H1 (cell line): ENCODE measurements at regions not wholly inside any gene's neighbourhood (a gene's known extent, or its start where the extent isn't known, plus 50 kb on each side); places are given as distances from the start of the nearest gene placed in this dataset.

Experiments used
- CTCF ChIA-PET: fragments of 300-600 bp; sonication (Branson Sonifier 250); formaldehyde crosslinking; loops from one replicate; lab custom pipeline; 2021; ENCODE audit not compliant: partially characterized antibody; lab: Charles Lee
- POLR2A ChIA-PET: fragments of 300-600 bp; sonication (Branson Sonifier 250); formaldehyde crosslinking; loops from one replicate; lab custom pipeline; 2021; ENCODE audit warnings: inconsistent platforms; ENCODE audit not compliant: partially characterized antibody; lab: Charles Lee
- DNase-seq, 2 experiments: peaks; one replicate each; pipeline versions ENCODE4 v3.0.0 to v3.0.0-alpha.2; 2010 to 2022; ENCODE audit warnings: low spot score in 2 of 2, low read depth in 1 of 2, mixed read lengths in 1 of 2
- FAIRE-seq: peaks from 2 replicates; lab custom pipeline; 2011; peaks lifted over from hg19 to GRCh38; lab: Jason Lieb, UNC
- H2AFZ ChIP-seq: 2 replicates; pipeline ENCODE4 v1.8.1; 2012; ENCODE audit warnings: low read length, inconsistent platforms
- H2AK5ac ChIP-seq: 2 replicates; pipeline ENCODE4 v1.6.1; 2013; ENCODE audit warnings: low read depth, low read length
- H2BK120ac ChIP-seq: replicated peaks from 2 replicates; pipeline ENCODE3; 2013; ENCODE audit warnings: low read depth, low read length, inconsistent platforms
- H2BK12ac ChIP-seq: 2 replicates; pipeline ENCODE4 v1.6.1; 2013; ENCODE audit warnings: low read depth, low read length
- H2BK15ac ChIP-seq: 2 replicates; pipeline ENCODE4 v1.6.1; 2013; ENCODE audit warnings: low read length
- H2BK20ac ChIP-seq: 2 replicates; pipeline ENCODE4 v1.6.1; 2013; ENCODE audit warnings: low read length
- H2BK5ac ChIP-seq: 2 replicates; pipeline ENCODE4 v1.6.1; 2013; ENCODE audit warnings: low read depth, low read length
- H3K14ac ChIP-seq: 2 replicates; pipeline ENCODE4 v1.6.1; 2013; ENCODE audit warnings: inconsistent platforms; ENCODE audit not compliant: insufficient read length
- H3K18ac ChIP-seq: 2 replicates; pipeline ENCODE4 v1.6.1; 2013; ENCODE audit warnings: low read length; ENCODE audit errors: extremely low read depth
- H3K23ac ChIP-seq: 2 replicates; pipeline ENCODE4 v1.6.1; 2013; ENCODE audit warnings: inconsistent platforms; ENCODE audit not compliant: insufficient read length
- H3K23me2 ChIP-seq: 2 replicates; pipeline ENCODE4 v1.6.1; 2013; ENCODE audit warnings: low read depth, low read length
- H3K27ac ChIP-seq: 2 replicates; pipeline ENCODE4 v1.6.1; 2011; ENCODE audit warnings: low read depth, low read length, inconsistent platforms
- H3K27me3 ChIP-seq, 4 experiments: replicated peaks in 1 of 4; 1 replicate in 1 of 4; 2 replicates in 3 of 4; pipeline versions ENCODE4 v1.6.1 to v1.8.1; 2011 to 2013; ENCODE audit warnings: low read length in 3 of 4, mild to moderate bottlenecking in 3 of 4, inconsistent platforms in 2 of 4, mixed read lengths in 2 of 4, moderate library complexity in 1 of 4; ENCODE audit not compliant: control insufficient read depth in 3 of 4, insufficient read depth in 3 of 4; ENCODE audit errors: extremely low read depth in 1 of 4
- H3K36me3 ChIP-seq, 4 experiments: 2 replicates each; pipeline versions ENCODE4 v1.6.1 to v1.8.1; 2011 to 2013; ENCODE audit warnings: mild to moderate bottlenecking in 4 of 4, low read length in 3 of 4, moderate library complexity in 2 of 4, control low read depth in 1 of 4, inconsistent platforms in 1 of 4; ENCODE audit not compliant: insufficient read depth in 4 of 4, control insufficient read depth in 2 of 4
- H3K4ac ChIP-seq: replicated peaks from 2 replicates; pipeline ENCODE3; 2013; ENCODE audit warnings: low read length, low read depth, mixed read lengths, inconsistent platforms; ENCODE audit not compliant: insufficient read length
- H3K4me1 ChIP-seq, 4 experiments: replicated peaks in 1 of 4; 1 replicate in 1 of 4; 2 replicates in 3 of 4; pipeline versions ENCODE4 v1.6.1 to v1.8.1; 2011 to 2013; ENCODE audit warnings: low read length in 3 of 4, inconsistent platforms in 2 of 4, mixed read lengths in 1 of 4; ENCODE audit not compliant: insufficient read depth in 4 of 4, control insufficient read depth in 3 of 4
- H3K4me2 ChIP-seq, 2 experiments: 2 replicates each; pipeline versions ENCODE4 v1.6.1 to v1.8.1; 2011 to 2013; ENCODE audit warnings: low read depth in 2 of 2, low read length in 2 of 2, control low read depth in 1 of 2, inconsistent platforms in 1 of 2, mild to moderate bottlenecking in 1 of 2; ENCODE audit not compliant: insufficient read depth in 1 of 2
- H3K4me3 ChIP-seq, 4 experiments: fragments of 200-600, 300-600 bp in 1 of 4; sonication (generic), shearing (Covaris generic), sonication (Bioruptor Twin) in 1 of 4; 2 replicates each; pipeline versions ENCODE4 v1.5.1 to v1.8.1; 2011 to 2016; ENCODE audit warnings: low read length in 4 of 4, low read depth in 3 of 4, control low read depth in 2 of 4, inconsistent platforms in 2 of 4, mild to moderate bottlenecking in 2 of 4, mixed read lengths in 1 of 4, moderate library complexity in 1 of 4; ENCODE audit not compliant: insufficient read depth in 2 of 4; ENCODE audit errors: extremely low read depth in 1 of 4
- H3K56ac ChIP-seq: replicated peaks from 2 replicates; pipeline ENCODE3; 2013; ENCODE audit warnings: low read depth, mild to moderate bottlenecking, mixed read lengths, low read length, inconsistent platforms; ENCODE audit not compliant: insufficient read length
- H3K79me1 ChIP-seq: 2 replicates; pipeline ENCODE4 v1.6.1; 2013; ENCODE audit warnings: low read depth, low read length, control low read depth
- H3K79me2 ChIP-seq, 2 experiments: 2 replicates each; pipeline versions ENCODE4 v1.6.1 to v1.8.1; 2012 to 2013; ENCODE audit warnings: low read length in 2 of 2, mild to moderate bottlenecking in 2 of 2, inconsistent platforms in 1 of 2; ENCODE audit not compliant: insufficient read depth in 2 of 2, control insufficient read depth in 1 of 2
- H3K9ac ChIP-seq, 4 experiments: replicated peaks in 1 of 4; 1 replicate in 1 of 4; 2 replicates in 3 of 4; pipeline versions ENCODE4 v1.6.1 to v1.8.1; 2011 to 2013; ENCODE audit warnings: low read depth in 3 of 4, low read length in 3 of 4, control low read depth in 2 of 4, mild to moderate bottlenecking in 2 of 4, moderate library complexity in 2 of 4, inconsistent platforms in 1 of 4; ENCODE audit errors: extremely low read depth in 1 of 4
- H3K9me3 ChIP-seq, 2 experiments: 2 replicates each; pipeline versions ENCODE4 v1.6.1 to v1.8.1; 2012 to 2013; ENCODE audit warnings: mild to moderate bottlenecking in 2 of 2, moderate library complexity in 2 of 2, control low read depth in 1 of 2, inconsistent platforms in 1 of 2, low read depth in 1 of 2, low read length in 1 of 2, mixed read lengths in 1 of 2; ENCODE audit not compliant: insufficient read depth in 2 of 2
- H4K20me1 ChIP-seq, 2 experiments: replicated peaks in 1 of 2; 2 replicates each; pipeline versions ENCODE3 to v1.8.1; 2011 to 2013; ENCODE audit warnings: inconsistent platforms in 2 of 2, low read length in 2 of 2, mild to moderate bottlenecking in 1 of 2; ENCODE audit not compliant: insufficient read depth in 2 of 2, control insufficient read depth in 1 of 2
- H4K5ac ChIP-seq: 2 replicates; pipeline ENCODE4 v1.6.1; 2013; ENCODE audit warnings: low read length, low read depth, mixed read lengths, inconsistent platforms; ENCODE audit not compliant: insufficient read length
- H4K8ac ChIP-seq: 2 replicates; pipeline ENCODE4 v1.8.0; 2013; ENCODE audit warnings: mild to moderate bottlenecking, moderate library complexity, low read length, inconsistent platforms; ENCODE audit not compliant: insufficient read depth; ENCODE audit errors: extremely low read depth
- H4K91ac ChIP-seq: replicated peaks from 2 replicates; pipeline ENCODE3; 2013; ENCODE audit warnings: low read length, mixed read lengths, inconsistent platforms; ENCODE audit not compliant: insufficient read length
- BACH1 ChIP-seq: IDR thresholded peaks from 2 replicates; pipeline ENCODE4 v1.6.1; 2012; ENCODE audit warnings: low read length, improper control_type of control experiment
- BRCA1 ChIP-seq: IDR thresholded peaks from 2 replicates; pipeline ENCODE4 v1.6.1; 2012; ENCODE audit warnings: low read depth, low read length, improper control_type of control experiment
- CTBP2 ChIP-seq: IDR thresholded peaks from 2 replicates; pipeline ENCODE4 v1.7.0; 2011; ENCODE audit warnings: borderline replicate concordance, mild to moderate bottlenecking, moderate library complexity, mixed read lengths, low read length; ENCODE audit not compliant: insufficient read depth, insufficient read length
- EP300 ChIP-seq, 2 experiments: IDR thresholded peaks; 1 replicate in 1 of 2; 2 replicates in 1 of 2; pipeline ENCODE4 v1.6.1; 2011 to 2012; ENCODE audit warnings: low read depth in 2 of 2, low read length in 2 of 2, mild to moderate bottlenecking in 2 of 2, borderline replicate concordance in 1 of 2, inconsistent platforms in 1 of 2, moderate library complexity in 1 of 2
- POLR2AphosphoS5 ChIP-seq: IDR thresholded peaks from 2 replicates; pipeline ENCODE4 v1.6.1; 2011; ENCODE audit warnings: low read depth, low read length
- POU5F1 ChIP-seq: IDR thresholded peaks from 2 replicates; pipeline ENCODE4 v1.6.1; 2011; ENCODE audit warnings: low read depth, mild to moderate bottlenecking, low read length, moderate library complexity
- RBBP5 ChIP-seq: IDR thresholded peaks from 2 replicates; pipeline ENCODE4 v1.7.1; 2012; ENCODE audit warnings: low read depth, mild to moderate bottlenecking, inconsistent platforms, low read length, moderate library complexity, borderline replicate concordance
- TEAD4 ChIP-seq: IDR thresholded peaks from 2 replicates; pipeline ENCODE4 v1.6.1; 2012; ENCODE audit warnings: low read depth, low read length, inconsistent platforms, mixed read lengths
- WGBS, 2 experiments: shearing (Covaris generic) in 1 of 2; methylation state at CpG; one replicate each; pipeline versions ENCODE4 v1.1.6 to v1.1.7; 2013 to 2015; ENCODE audit warnings: low lambda C conversion rate in 2 of 2, mixed read lengths in 2 of 2, inconsistent platforms in 1 of 2, low coverage in 1 of 2, missing lambda C conversion rate in 1 of 2; ENCODE audit not compliant: insufficient replicate concordance in 2 of 2, insufficient coverage in 1 of 2, insufficient read length in 1 of 2; ENCODE audit errors: extremely low coverage in 1 of 2, missing lambda C conversion rate in 1 of 2; 5-methylcytosine and 5-hydroxymethylcytosine counted together
- TF ChIP-seq, protein P1 (sequence below): IDR thresholded peaks from 2 replicates; pipeline ENCODE4 v1.6.1; 2011; ENCODE audit warnings: low read depth, mild to moderate bottlenecking, low read length; ENCODE audit not compliant: insufficient read depth
- TF ChIP-seq, protein P2 (sequence below), 3 experiments: IDR thresholded peaks; 1 replicate in 2 of 3; 2 replicates in 1 of 3; pipeline versions ENCODE4 v1.5.1 to v1.6.1; 2011; ENCODE audit warnings: low read length in 3 of 3, mild to moderate bottlenecking in 3 of 3, inconsistent platforms in 2 of 3, low read depth in 1 of 3, moderate library complexity in 1 of 3; ENCODE audit not compliant: insufficient read depth in 1 of 3; ENCODE audit errors: control extremely low read depth in 1 of 3

DNA sequence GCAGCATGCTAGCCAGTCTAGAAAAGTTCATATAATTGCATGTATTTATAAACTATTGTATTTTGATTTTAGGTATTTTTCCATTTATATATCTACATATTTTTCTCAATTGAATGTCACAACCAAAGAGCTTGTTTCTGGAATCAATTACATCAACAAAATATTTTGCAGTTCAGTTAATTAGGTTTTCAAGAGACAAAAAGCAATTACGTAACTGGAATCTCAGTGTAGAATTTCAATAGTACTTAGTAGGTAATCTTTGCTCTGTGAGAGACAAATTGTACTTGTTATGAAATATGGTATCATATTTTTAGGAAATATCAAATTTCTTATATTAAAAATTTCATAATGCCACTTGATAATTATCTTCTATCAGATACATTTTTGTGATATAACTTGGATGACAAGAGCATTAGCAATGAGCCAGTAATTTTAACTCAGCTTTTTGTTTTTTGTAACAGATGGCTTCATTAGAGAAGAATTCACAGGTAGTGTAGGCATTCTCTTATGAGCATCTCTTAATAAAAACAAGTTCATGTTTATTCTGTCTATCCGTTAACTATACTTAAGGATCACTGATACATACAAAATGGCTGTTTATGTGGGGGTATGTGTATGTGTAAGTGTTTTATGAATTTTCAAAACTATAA lies 774.7 kb downstream of the C12orf50 start:
- no peak overlapping the region for H2BK5ac ChIP-seq
- H3K9me3 ChIP-seq, result no peaks in the 10 kb centered on the region
- no peak overlapping the region for H4K8ac ChIP-seq
- no peak for TF ChIP-seq BACH1
- TF ChIP-seq POU5F1, result no peak
- TF ChIP-seq TEAD4, result no peak
- TF ChIP-seq, protein P1, sequence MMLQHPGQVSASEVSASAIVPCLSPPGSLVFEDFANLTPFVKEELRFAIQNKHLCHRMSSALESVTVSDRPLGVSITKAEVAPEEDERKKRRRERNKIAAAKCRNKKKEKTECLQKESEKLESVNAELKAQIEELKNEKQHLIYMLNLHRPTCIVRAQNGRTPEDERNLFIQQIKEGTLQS, result no peak
- no peak for TF ChIP-seq CTBP2
- TF ChIP-seq BRCA1, result no peak
- TF ChIP-seq RBBP5, result no peak
- no peak for TF ChIP-seq EP300 (IDR thresholded peaks at IDR 0.05; ENCODE audit: borderline replicate concordance in 1 of 2, low read depth in 2 of 2, low read length in 2 of 2)
- TF ChIP-seq POLR2AphosphoS5, result no peak
- TF ChIP-seq, protein P2, sequence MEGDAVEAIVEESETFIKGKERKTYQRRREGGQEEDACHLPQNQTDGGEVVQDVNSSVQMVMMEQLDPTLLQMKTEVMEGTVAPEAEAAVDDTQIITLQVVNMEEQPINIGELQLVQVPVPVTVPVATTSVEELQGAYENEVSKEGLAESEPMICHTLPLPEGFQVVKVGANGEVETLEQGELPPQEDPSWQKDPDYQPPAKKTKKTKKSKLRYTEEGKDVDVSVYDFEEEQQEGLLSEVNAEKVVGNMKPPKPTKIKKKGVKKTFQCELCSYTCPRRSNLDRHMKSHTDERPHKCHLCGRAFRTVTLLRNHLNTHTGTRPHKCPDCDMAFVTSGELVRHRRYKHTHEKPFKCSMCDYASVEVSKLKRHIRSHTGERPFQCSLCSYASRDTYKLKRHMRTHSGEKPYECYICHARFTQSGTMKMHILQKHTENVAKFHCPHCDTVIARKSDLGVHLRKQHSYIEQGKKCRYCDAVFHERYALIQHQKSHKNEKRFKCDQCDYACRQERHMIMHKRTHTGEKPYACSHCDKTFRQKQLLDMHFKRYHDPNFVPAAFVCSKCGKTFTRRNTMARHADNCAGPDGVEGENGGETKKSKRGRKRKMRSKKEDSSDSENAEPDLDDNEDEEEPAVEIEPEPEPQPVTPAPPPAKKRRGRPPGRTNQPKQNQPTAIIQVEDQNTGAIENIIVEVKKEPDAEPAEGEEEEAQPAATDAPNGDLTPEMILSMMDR (IDR thresholded peaks at IDR 0.05; ENCODE audit: control extremely low read depth in 1 of 3, insufficient read depth in 1 of 3, low read depth in 1 of 3, low read length in 3 of 3), result no peak
- no peak overlapping the region for H3K18ac ChIP-seq
- H2AFZ ChIP-seq, result no peak overlapping the region
- H3K27ac ChIP-seq, result no peak overlapping the region
- H2BK12ac ChIP-seq, result no peak overlapping the region
- no peak overlapping the region for H3K56ac ChIP-seq
- no peak overlapping the region for H3K4me3 ChIP-seq
- H3K79me2 ChIP-seq, result no peaks in the 10 kb centered on the region
- no peak overlapping the region for H3K23ac ChIP-seq
- WGBS, 2 experiments, result 93% methylated on average over 2 of the region's 2 CpGs; no CpG with 5 or more reads in 1 of the 2 experiments
- no peak overlapping the region for H3K4me2 ChIP-seq
- CTCF ChIA-PET, result interaction anchor here (0.9 to 1.0 kb wide), 2 partner anchors 21 to 383 kb away, joined by 3 read pairs; no protein-coding TSS in a partner anchor
- no peaks in the 10 kb centered on the region for H3K27me3 ChIP-seq
- H4K91ac ChIP-seq, result no peak overlapping the region
- no peak overlapping the region for H3K9ac ChIP-seq
- no peaks in the 10 kb centered on the region for H3K36me3 ChIP-seq
- H4K20me1 ChIP-seq, result no peaks in the 10 kb centered on the region
- no peak overlapping the region for H2BK20ac ChIP-seq
- DNase-seq (no peak), FAIRE-seq (no peak)
- no peaks in the 10 kb centered on the region for H3K23me2 ChIP-seq
- no peaks in the 10 kb centered on the region for H3K4me1 ChIP-seq
- H2AK5ac ChIP-seq, result no peak overlapping the region
- no peak overlapping the region for H3K4ac ChIP-seq
- H2BK120ac ChIP-seq, result no peak overlapping the region
- POLR2A ChIA-PET, result no interaction called here
- no peak overlapping the region for H2BK15ac ChIP-seq
- no peaks in the 10 kb centered on the region for H3K79me1 ChIP-seq
- no peak overlapping the region for H4K5ac ChIP-seq
- no peak overlapping the region for H3K14ac ChIP-seq
